Neural progenitor cell (in vitro differentiated cells): ENCODE measurements at regions not wholly inside any gene's neighbourhood (a gene's known extent, or its start where the extent isn't known, plus 50 kb on each side); places are given as distances from the start of the nearest gene placed in this dataset.

Source experiments
- DNase-seq: peaks from one replicate; pipeline ENCODE4 v3.0.0-alpha.2; 2016; ENCODE audit warnings: low spot score
- H2AFZ ChIP-seq: fragments of 200-600 bp; sonication (generic); replicated peaks from 2 replicates; pipeline ENCODE4 v1.6.1; 2016; ENCODE audit warnings: antibody characterized with exemption
- H3F3A ChIP-seq: fragments of 200-600 bp; sonication (generic); 2 replicates; pipeline ENCODE4 v1.6.1; 2016; ENCODE audit warnings: antibody characterized with exemption, low read depth
- H3K27ac ChIP-seq: fragments of 200-600 bp; sonication (generic); 2 replicates; pipeline ENCODE4 v1.5.1; 2016; ENCODE audit warnings: mild to moderate bottlenecking
- H3K27me3 ChIP-seq: fragments of 200-600 bp; sonication (generic); 2 replicates; pipeline ENCODE4 v1.6.1; 2016; ENCODE audit warnings: mild to moderate bottlenecking, moderate library complexity
- H3K36me3 ChIP-seq: fragments of 200-600 bp; sonication (generic); 2 replicates; pipeline ENCODE4 v1.5.1; 2016
- H3K4me1 ChIP-seq: fragments of 200-600 bp; sonication (generic); 2 replicates; pipeline ENCODE4 v1.6.1; 2016; ENCODE audit warnings: mixed run types
- H3K4me2 ChIP-seq: fragments of 200-600 bp; sonication (generic); 2 replicates; pipeline ENCODE4 v1.6.1; 2016
- H3K4me3 ChIP-seq: fragments of 200-600 bp; sonication (generic); 2 replicates; pipeline ENCODE4 v1.5.1; 2016
- H3K79me2 ChIP-seq: fragments of 200-600 bp; sonication (generic); 2 replicates; pipeline ENCODE4 v1.6.1; 2016; ENCODE audit warnings: low read depth
- H3K9ac ChIP-seq: fragments of 200-600 bp; sonication (generic); 2 replicates; pipeline ENCODE4 v1.6.1; 2016
- H3K9me3 ChIP-seq: fragments of 200-600 bp; sonication (generic); 2 replicates; pipeline ENCODE4 v1.5.1; 2016; ENCODE audit warnings: low read depth
- H4K20me1 ChIP-seq: fragments of 200-600 bp; sonication (generic); 2 replicates; pipeline ENCODE4 v1.6.1; 2016; ENCODE audit warnings: low read depth
- H3K27ac Mint-ChIP-seq: 3 replicates; pipeline ENCODE4 v1.8.0; 2021; ENCODE audit warnings: mixed read lengths
- H3K27me3 Mint-ChIP-seq: 2 replicates; pipeline ENCODE4 v1.8.0; 2022; ENCODE audit warnings: low read depth, mild to moderate bottlenecking, inconsistent platforms, moderate library complexity, mixed read lengths; ENCODE audit not compliant: insufficient read depth
- H3K36me3 Mint-ChIP-seq: 3 replicates; pipeline ENCODE4 v1.8.0; 2021; ENCODE audit warnings: mixed read lengths
- H3K4me1 Mint-ChIP-seq: 3 replicates; pipeline ENCODE4 v1.8.0; 2021; ENCODE audit warnings: mixed read lengths
- H3K4me3 Mint-ChIP-seq: 3 replicates; pipeline ENCODE4 v1.8.0; 2021; ENCODE audit warnings: mild to moderate bottlenecking, moderate library complexity, mixed read lengths
- H3K9me3 Mint-ChIP-seq: 3 replicates; pipeline ENCODE4 v1.8.0; 2020; ENCODE audit warnings: mixed read lengths
- EZH2 ChIP-seq: fragments of 200-600 bp; sonication (generic); IDR thresholded peaks from 2 replicates; pipeline ENCODE4 v1.6.1; 2017; ENCODE audit warnings: antibody characterized with exemption, mild to moderate bottlenecking, moderate library complexity
- EZH2phosphoT487 ChIP-seq: fragments of 200-600 bp; sonication (generic); IDR thresholded peaks from 2 replicates; pipeline ENCODE4 v1.6.1; 2017; ENCODE audit warnings: antibody characterized with exemption
- TF ChIP-seq, protein P1 (sequence below): fragments of 200-600 bp; sonication (generic); IDR thresholded peaks from 2 replicates; pipeline ENCODE4 v1.5.1; 2017; ENCODE audit warnings: antibody characterized with exemption, mild to moderate bottlenecking

DNA sequence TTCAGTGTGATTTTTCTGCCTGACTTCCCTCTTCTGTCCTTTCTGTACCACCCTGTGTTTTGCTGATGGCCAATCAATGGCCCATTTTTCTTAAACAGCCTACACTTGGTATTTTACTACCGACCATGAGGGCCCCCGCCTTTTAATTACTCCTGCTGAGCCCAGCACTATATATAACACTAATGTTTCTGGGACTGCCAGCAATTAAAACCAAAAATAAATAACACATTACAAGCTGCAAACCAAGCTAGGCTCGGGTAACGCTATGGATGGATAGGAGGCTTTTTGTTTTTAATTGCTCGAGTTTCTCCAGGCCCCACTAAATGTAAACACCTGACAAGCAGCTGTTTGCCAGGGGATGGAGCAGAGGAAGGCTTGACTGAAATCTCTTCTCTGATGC is 915.4 kb upstream of the AUTS2 start:
- H3K4me1 Mint-ChIP-seq = peaks cover 18% of the 10 kb centered on the region
- H3K27ac ChIP-seq = no peak overlapping the region
- H2AFZ ChIP-seq = no peak overlapping the region
- TF ChIP-seq EZH2 (no peak), EZH2phosphoT487 (no peak)
- TF ChIP-seq, protein P1, sequence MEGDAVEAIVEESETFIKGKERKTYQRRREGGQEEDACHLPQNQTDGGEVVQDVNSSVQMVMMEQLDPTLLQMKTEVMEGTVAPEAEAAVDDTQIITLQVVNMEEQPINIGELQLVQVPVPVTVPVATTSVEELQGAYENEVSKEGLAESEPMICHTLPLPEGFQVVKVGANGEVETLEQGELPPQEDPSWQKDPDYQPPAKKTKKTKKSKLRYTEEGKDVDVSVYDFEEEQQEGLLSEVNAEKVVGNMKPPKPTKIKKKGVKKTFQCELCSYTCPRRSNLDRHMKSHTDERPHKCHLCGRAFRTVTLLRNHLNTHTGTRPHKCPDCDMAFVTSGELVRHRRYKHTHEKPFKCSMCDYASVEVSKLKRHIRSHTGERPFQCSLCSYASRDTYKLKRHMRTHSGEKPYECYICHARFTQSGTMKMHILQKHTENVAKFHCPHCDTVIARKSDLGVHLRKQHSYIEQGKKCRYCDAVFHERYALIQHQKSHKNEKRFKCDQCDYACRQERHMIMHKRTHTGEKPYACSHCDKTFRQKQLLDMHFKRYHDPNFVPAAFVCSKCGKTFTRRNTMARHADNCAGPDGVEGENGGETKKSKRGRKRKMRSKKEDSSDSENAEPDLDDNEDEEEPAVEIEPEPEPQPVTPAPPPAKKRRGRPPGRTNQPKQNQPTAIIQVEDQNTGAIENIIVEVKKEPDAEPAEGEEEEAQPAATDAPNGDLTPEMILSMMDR = no peak
- no peak overlapping the region for H3K9ac ChIP-seq
- H3K36me3 Mint-ChIP-seq = no peaks in the 10 kb centered on the region
- no peak overlapping the region for H3K4me2 ChIP-seq
- H3K9me3 ChIP-seq = no peaks in the 10 kb centered on the region
- no peak overlapping the region for H3K4me3 ChIP-seq
- peaks cover 8% of the 10 kb centered on the region for H3K27me3 Mint-ChIP-seq
- no peaks in the 10 kb centered on the region for H3K36me3 ChIP-seq
- H3K4me3 Mint-ChIP-seq = no peak overlapping the region
- H3K27ac Mint-ChIP-seq = no peak overlapping the region
- no peaks in the 10 kb centered on the region for H3K9me3 Mint-ChIP-seq
- no peaks in the 10 kb centered on the region for H4K20me1 ChIP-seq
- no peaks in the 10 kb centered on the region for H3F3A ChIP-seq
- peaks cover 4% of the 10 kb centered on the region for H3K4me1 ChIP-seq
- no peak for DNase-seq
- no peaks in the 10 kb centered on the region for H3K27me3 ChIP-seq
- H3K79me2 ChIP-seq = no peaks in the 10 kb centered on the region

DNA sequence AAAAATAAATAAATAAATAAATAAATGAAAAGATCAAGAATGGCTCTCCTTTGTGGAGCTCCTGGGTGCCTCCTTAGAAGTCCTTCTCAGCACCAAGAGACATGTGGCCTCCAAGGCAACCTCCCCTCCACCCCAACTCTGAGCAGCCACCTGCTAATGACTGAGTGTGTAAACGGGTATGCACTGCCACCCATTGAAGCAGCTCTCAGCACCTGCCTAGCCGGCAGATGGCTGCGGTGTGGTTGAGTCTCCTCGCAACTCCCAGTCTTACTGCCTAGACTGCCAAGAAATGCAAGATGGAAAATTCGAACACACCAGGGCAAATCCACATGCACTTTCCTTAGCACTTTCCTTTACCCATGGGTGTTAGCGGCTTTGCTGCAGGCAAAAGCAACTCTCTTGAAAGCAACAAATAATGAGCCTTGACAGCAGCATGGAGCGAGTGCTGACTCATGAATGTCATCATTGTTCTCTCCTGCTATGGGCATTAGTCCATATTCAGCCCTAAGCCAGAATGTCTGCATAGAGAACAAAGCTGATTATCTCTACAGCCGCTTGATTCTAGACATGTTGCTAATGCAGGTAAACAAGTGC is 913.9 kb upstream of the AUTS2 start:
- Mint-ChIP-seq H3K27me3 (peaks cover 7% of the 10 kb centered on the region), H3K36me3 (no peaks in the 10 kb centered on the region), H3K4me1 (peaks cover 32% of the 10 kb centered on the region), H3K4me3 (no peak overlapping the region), H3K27ac (peak overlapping the region; percentile 90), H3K9me3 (no peaks in the 10 kb centered on the region)
- H3K9me3 ChIP-seq = no peaks in the 10 kb centered on the region
- no peaks in the 10 kb centered on the region for H3K36me3 ChIP-seq
- peaks cover 16% of the 10 kb centered on the region for H3K4me1 ChIP-seq
- H3K4me3 ChIP-seq = no peak overlapping the region
- H3K79me2 ChIP-seq = no peaks in the 10 kb centered on the region
- H3K27ac ChIP-seq = no peak overlapping the region
- H4K20me1 ChIP-seq = no peaks in the 10 kb centered on the region
- no peaks in the 10 kb centered on the region for H3K27me3 ChIP-seq
- no peak overlapping the region for H3K9ac ChIP-seq
- TF ChIP-seq, protein P1 = no peak
- TF ChIP-seq EZH2 (no peak), EZH2phosphoT487 (no peak)
- no peak overlapping the region for H2AFZ ChIP-seq
- DNase-seq = peak; percentile 45
- H3F3A ChIP-seq = peaks cover 10% of the 10 kb centered on the region
- no peak overlapping the region for H3K4me2 ChIP-seq

DNA sequence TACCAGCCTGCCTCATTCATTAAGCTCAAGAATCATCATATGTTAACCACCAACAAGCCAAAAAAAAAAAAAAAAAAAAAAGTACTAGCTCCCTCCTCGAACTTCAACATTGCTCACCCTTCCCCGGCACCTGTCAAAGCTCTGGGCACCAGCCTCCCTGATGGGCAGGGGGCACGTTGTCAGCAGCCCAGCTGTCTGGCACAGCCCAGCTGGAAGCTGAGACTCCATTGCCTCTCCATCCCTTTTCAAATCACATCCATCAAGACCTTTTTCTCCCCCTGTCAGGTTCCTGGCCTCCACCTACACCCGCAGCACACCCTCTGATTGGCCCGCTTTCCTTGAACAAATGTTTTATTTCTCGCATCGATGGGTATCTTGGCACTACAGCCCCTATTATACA is 913.3 kb upstream of the AUTS2 start:
- TF ChIP-seq, protein P1 = no peak
- TF ChIP-seq EZH2phosphoT487 (no peak), EZH2 (no peak)
- H3K9ac ChIP-seq = no peak overlapping the region
- H3K27me3 ChIP-seq = no peaks in the 10 kb centered on the region
- H3K4me2 ChIP-seq = no peak overlapping the region
- H3K9me3 Mint-ChIP-seq = no peaks in the 10 kb centered on the region
- H3K27ac ChIP-seq = no peak overlapping the region
- H3K4me3 Mint-ChIP-seq = no peak overlapping the region
- no peak overlapping the region for H3K27ac Mint-ChIP-seq
- no peaks in the 10 kb centered on the region for H3K9me3 ChIP-seq
- no peaks in the 10 kb centered on the region for H3K36me3 Mint-ChIP-seq
- H3F3A ChIP-seq = peaks cover 10% of the 10 kb centered on the region
- no peak for DNase-seq
- peaks cover 7% of the 10 kb centered on the region for H3K27me3 Mint-ChIP-seq
- H3K4me1 Mint-ChIP-seq = peaks cover 36% of the 10 kb centered on the region
- no peaks in the 10 kb centered on the region for H3K36me3 ChIP-seq
- no peaks in the 10 kb centered on the region for H3K79me2 ChIP-seq
- H4K20me1 ChIP-seq = no peaks in the 10 kb centered on the region
- no peak overlapping the region for H3K4me3 ChIP-seq
- H3K4me1 ChIP-seq = peaks cover 16% of the 10 kb centered on the region
- no peak overlapping the region for H2AFZ ChIP-seq
